GM11168 (cell line): ENCODE measurements at regions not wholly inside any gene's neighbourhood (a gene's known extent, or its start where the extent isn't known, plus 50 kb on each side); places are given as distances from the start of the nearest gene placed in this dataset.
"Not testable (repeated sequence)": the region's sequence is repeated elsewhere in the genome, so short reads cannot be mapped to it uniquely, and the experiment has no call there.

Source experiments
- in situ Hi-C: fragments of 300-500 bp; cut with MboI; formaldehyde crosslinking; loops from one replicate; pipeline ENCODE4 v1.12.0; 2022; ENCODE audit warnings: low sequenced_read_pairs; ENCODE audit not compliant: unreplicated experiment

DNA sequence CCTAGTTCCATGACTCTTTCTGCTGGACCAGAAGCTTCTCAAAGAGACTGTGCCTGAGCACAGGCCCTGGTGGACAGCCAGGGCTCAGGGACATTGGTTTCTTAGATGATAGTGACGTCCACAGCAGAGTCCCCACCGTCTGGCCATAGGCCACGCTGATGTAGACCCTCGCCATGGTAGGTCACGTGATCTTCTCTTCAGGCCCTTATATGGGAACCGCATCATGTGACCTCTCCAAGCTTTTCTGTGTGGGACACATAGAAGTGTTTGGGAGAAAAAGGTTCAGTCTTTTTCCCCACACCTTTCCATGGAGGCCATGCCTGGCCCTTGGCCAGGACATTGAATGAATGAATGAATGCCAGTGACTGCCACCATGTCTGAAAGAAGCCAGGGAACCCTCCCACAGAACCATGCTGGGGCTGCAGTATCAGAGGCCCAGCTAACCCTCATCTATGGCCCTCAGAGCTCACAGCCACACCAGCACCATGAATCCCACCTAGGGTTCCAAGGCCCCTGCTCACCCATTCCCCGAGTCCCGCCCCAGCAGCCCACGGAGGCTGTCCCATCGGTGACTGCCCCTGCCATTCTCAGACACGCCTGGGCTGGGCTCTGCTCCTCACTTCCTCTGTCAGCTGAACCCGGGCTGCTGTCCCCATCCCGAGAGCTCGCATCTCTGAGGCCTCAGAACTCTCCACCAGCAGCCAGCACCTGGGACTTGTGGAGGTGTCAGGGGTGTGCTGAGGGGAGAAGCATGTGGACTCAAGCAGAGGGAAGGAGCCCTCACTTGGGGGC is 292.1 kb downstream of the ADGRD1 start:
- in situ Hi-C loops = no loop called here

DNA sequence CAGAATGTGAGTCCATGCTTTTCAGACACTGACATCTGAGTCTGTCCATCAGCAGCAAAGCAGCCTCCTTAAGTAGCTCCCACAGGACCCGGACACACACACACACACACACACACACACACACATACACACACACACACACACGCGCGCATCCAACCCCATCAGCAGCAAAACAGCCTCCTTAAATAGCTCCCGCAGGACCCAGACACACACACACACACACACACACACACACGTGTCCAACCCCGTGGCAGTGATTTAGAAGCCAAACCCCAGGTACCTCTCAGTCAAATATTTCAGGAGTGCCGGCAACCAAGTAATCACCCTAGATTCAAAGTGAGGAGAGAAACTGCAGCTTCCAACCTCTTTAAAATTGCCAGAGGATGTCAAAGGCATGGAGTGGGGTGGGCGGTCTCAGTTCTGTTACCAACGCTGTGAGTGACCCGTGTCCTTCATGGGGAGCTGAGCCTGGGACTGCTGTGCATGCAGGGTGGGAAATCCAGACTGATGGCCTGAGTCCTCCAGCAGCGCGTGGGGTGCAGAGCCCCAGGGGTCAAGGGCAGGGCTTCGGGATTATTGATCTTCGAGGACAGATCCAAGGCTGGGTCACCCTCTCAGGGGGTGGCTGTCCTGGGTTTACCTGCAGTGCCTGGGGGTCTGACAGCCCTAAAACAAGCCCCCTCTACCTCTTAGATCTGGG is 293.5 kb downstream of the ADGRD1 start:
- in situ Hi-C loops = not testable (repeated sequence)

DNA sequence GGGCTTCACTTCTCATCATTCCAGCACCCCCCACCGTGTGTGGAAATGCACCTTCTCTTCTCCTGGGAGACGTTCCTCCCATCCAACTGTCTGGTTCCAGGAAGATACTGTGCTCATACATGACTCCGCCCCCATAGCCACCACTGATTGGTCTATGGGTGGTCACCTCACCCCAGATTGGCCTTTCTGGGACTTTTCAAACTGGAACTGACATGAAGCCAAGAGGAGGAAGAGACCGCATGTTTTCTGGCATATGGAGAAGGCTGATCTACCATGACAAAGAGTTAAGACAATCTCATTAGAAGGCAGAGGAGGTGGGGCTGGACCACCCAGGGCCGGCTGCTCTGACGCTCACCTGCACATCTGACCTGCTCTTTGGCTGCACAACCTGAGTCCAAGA is 294.2 kb downstream of the ADGRD1 start:
- in situ Hi-C loops = not testable (repeated sequence)

DNA sequence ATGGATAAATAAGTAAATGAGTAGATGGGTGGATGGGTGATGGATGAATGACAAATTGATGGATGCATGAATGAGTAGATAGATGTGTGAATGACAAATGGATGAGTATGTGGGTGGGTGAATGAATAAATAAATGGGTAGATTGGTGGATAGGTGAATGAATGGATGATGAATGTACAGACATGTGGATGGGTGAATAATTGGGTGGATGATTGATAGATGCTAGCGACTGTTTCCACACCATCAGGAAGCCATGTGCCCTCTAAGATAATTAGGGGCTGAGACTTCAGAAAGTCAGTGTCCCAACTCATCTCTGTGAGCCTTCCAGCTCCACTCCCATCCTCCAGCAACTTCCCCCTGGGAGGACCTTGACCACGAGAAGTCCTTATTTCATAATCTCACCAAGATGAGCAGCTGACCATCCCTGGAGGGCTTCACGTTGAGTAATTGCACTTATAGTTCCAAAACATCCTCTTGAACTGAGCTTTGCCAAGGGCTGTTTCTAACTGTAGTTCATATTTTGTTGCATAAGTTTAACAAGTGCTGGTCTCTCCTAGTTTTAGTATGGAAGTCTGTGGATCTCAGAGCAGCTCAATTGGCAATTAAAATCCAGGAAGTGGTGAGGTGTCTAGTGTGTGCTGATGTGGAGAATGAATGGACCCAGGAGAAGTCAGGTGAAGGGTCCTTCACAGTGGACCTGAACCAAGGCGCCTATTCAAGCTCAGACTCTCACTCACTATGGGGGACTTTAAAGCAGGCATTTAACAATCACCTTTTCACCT is 295.7 kb downstream of the ADGRD1 start:
- in situ Hi-C loops = no loop called here

DNA sequence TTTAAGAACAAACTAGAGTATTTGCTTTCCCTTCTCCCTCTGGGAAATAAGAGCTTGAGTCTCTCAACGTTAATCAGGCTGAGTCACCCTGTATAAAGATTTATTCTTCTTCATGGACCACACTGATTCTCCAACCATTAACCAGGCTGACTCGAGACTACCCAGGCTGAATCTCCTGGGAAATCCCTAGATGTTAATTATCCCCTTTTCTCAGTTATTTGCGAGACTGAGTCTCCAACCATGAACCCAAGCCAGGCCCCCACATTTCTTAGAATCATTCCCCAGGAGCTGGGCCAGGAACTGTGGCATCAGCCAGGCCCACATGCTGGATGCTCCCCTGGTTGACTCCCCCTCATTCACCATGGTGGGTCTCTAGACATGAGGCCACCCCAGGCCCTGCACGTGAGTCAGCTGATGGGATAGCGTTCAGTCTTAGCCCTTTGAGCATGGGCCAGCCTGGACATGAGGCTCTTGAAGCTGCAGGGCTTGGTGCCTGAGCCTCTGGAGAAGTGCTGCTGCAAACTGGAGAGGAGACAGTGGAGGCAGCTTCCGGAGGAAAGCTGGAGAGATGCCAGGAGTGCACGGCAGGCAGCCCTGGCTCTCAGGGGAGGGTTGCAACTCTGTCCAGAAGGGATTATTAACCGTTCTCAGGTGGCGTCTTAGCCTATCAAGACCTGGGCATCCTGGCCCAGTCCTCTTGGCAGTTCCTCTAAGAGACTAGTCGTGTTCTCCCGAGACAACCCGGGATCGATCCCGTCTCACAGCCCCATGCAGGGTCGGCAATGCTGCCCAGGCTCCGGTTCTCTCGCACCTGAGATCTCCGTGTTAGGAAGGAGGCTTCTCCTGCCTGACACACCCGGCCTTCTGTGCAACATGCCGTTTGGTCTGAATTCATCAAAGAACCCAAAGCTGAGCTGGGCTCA is 296.6 kb downstream of the ADGRD1 start:
- in situ Hi-C loops = no loop called here

DNA sequence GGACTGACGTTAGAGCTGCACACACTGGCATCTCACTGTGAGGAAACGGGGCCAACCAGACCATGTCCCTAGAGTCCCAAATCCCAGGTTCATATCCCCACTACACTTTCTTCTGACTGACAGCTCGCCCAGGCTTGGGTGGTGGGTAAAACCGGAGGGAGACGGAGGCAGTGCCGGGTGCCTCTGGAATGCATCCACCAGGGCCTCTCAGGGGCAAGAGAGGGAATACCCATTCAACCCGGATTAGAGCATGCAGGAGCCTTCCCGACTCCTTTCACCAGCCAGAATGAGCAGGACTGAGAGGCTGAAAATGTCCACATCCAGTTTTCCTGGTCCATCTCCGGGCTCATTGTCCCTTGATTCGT is 297.2 kb downstream of the ADGRD1 start:
- in situ Hi-C loops = no loop called here

DNA sequence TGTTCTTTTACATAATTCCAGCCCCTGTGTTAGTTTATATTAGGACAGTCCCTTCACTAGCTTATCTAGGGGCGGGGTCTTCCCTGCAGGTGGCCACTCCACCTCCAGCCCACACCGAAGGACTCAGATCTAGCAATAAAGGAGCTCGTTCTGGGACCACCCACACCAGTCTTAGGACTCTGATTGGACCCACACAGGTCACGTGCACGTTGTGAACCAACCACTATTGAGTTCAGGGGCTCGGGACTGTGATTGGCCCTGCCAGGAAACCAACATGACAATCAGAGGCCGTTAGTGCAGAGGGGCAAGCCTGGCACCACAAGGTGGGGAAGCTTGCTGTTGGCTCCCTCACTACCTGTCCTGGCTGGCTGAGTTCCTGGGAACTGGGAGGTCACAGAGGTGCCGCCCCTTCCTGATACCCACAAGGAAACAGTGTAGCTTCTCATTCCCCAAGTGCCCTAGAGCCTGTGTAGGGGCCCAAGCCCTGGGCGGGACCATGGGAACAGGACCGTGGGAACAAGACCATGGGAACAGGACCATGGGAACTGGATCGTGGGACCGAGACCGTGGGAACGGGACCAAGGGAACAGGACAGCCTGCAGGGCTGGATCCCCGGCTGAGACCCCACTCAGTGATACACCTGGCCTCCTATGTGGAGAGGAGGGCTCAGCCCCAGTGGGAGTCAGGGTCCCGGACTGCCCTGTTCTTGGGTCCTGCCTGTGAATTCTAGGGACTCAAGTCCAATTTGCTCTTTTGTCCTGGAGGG is 297.8 kb downstream of the ADGRD1 start:
- in situ Hi-C loops = no loop called here

DNA sequence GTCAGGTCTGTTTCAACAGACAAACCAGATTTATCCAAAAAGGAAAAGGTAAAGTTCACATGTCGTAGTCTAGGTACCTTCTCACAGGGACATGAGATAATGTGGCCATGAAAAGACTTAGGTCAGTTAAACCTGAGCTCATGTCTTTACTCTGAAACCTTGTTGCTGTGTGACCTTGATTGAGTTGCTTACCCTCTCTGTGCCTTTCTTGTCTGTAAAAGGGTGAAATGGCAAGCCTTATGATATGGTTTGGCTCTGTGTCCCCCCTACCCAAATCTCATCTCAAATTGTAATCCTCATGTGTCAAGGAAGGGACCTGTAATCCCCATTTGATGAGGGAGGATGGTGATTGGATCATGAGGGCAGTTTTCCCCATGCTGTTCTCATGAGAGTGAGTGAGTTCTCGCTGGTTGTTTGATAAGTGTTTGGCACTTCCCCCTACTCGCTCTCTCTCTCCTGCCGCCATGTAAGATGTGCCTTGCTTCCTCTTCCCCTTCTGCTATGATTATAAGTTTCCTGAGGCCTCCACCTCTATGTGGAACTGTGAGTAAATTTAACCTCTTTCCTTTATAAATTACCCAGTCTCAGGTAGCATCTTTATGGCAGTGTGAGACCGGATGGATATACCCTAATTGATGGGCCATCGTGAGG is 299.8 kb downstream of the ADGRD1 start:
- in situ Hi-C loops = no loop called here

DNA sequence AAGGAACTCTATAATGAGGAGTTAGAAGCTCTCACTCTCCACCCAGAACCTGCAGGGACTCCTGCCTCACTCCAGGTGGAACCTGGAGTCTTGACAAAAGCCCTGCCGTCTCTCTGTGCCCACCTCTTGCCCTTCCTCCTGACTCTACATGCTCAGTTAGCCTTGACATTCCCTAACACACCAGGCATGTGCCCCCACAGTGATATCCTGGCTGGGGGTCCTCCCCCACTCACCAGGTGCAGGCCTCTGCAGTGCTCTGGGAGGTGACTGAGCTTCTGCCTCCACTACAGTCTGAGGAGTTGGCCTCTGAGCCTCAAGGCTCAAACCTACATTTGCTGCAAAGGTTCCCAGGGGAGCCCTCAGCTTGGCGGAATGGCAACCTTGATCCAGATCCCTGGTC is 300.7 kb downstream of the ADGRD1 start:
- in situ Hi-C loops = no loop called here

DNA sequence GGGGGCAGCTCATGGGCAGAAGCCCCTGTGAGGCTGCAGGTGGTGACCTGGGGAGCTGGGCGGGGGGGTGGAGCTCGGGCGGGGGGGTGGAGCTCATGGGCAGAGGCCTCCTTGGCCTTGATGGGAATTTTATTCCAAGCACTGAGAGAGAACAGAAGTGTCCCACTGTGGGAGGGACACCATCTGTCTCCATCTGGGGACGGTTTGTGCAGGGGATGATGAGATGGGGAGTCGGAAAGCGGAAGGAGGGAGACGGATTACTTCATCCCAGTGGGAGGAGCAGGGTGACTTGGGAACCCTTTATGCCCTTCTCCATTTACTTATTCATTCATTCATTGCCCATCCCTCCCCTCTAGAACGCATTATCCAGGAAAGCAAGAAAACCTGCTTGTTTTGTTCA is 304.7 kb downstream of the ADGRD1 start:
- in situ Hi-C loops = no loop called here

DNA sequence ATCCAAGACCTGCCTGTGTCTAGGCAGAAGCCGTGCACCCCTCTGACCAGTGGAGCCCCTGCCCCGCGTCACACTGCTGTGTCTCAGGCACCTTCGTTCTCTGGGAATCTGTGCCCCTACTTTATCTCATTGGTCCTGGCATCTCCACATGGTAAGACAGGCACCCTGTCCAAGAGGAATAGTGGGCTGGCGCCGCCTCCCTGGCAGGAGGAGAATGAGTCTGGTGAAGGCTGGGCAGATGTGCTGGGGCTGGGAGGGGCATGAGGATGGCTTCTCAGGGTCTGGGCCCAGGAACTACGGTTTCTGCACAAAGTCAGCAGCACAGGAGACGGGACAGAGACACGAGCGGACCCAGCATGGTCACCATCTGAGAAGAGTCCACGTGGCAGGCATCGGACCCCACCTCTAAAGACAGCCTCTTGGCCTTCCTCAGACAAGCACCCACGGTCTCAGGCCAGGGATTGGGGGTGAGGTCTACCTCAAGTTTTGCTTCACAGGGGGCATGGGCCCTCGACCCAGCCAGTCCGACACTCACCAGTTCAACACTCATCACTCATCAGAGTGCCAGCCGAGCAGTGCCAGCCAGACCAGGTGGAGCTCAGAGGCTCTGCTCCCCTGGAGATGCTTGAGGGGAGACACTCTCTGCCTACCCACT is 306.7 kb downstream of the ADGRD1 start:
- in situ Hi-C loops = no loop called here

DNA sequence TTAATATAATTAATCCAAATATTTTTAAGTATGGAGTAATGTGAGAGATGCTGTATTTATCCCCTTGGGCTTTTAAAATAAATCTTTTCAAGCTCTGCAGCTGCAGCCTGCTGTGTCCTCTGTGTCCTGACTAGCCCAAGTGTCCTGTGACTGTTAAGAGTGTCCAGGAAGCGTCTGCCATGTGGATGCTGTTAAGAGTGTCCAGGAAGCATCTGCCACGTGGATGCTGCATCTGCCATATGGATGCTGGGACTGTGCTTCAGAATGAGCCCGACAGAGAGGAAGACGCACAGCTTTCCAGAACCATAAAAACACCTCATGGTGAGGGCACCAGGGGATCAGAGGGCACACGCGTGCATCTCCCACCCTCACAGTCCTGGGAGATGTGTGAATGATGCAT is 307.2 kb downstream of the ADGRD1 start:
- in situ Hi-C loops = no loop called here

DNA sequence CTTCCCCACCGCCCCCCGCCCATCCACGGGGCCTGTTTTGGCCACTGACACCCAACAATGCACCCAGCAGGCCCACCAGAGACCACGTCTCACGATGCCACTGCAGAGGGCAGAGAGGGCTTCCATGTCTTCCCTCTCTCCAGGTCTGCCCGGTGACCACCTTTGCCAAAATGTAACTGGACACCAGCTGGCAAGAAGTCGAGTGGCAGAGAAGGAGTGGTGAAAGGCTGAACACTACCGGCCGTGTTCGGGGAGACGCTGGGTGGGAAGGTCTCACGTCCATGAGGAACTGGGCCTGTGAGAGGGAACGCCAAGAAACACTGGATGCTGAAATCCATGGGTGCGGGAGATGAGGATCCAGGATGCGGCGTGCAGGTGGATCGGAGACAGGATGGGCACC is 308.2 kb downstream of the ADGRD1 start:
- in situ Hi-C loops = no loop called here

DNA sequence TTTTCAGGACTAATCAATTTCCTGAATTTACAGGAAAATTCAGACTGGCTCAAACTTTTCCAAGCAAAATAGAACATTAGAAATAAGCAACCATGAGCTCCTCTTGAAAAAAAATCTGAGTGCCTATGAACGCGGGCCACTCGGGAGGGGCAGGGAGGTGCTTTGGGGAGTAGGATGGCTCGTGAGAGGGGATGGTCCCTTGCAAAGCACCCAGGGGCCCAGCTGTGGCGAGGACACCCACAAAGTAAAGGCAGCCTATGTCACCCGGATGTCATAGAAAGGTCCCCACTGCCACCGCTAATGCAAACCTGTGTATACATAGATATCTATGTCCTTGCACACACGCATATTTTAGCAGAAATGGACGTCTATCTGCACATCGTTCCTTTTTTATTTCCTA is 309.9 kb downstream of the ADGRD1 start:
- in situ Hi-C loops = no loop called here

DNA sequence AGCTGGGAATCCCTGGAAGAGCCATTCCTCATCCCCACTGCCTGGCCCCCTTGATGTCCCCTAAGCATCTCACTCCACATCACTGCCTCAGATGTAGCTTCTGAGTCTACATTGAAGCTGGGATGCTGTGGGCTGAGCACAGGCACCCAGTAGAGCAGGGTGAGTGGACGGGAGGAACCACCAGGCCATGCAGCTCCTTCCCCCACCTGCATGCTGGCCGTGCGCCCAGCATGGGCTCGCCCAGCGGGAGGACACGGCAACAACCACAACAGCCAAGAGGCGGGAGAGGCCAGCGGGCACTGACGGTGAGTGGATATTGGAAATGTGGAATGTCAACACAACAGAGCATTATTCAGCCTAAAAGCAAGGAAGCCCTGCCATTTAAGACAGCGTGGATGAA is 310.9 kb downstream of the ADGRD1 start:
- in situ Hi-C loops = loop anchor here (5.0 kb wide), 1 partner anchor 138 kb away; no protein-coding TSS in a partner anchor

DNA sequence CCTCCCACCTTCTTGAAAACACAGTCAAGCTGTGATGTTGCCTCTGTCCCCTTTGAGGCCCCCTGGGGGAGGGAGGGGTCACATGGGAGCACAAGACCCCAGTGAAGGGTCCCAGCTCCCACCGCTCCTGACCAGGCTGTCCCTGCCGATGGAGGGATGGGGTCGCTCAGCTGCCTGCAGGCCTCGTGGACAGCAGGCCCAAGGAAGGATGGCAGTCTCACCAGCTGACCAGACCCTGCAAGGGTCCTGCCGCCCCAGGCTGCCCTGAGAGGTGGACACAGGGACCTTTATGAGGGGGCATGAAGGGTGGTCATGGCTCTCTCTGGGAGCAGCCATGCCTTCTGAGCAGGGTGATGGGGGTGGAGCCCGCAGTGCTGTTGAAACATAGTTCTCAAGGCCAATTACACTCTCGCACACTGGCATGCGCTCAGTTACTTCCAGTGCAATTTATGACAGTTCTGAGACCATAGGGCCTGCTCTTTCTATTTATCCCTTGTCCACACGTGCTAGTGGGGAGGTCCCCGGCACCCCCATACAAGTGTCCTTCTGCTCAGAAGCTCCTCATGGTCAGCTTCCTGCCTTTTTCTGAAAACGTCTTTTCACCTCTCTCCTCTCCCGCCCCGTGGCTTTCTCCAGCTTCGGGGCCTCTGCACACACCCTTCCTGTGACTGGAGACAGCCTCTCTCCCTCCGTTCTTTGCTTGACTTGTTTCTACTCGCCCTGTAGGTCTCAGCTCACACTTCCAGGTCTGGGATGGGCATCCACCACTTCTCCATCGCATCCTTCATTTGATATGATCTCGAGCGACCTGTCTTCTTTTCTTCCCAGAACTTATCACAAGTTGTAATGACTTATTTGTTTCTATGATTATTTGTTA is 313.1 kb downstream of the ADGRD1 start:
- in situ Hi-C loops = loop anchor here (5.0 kb wide), 1 partner anchor 135 kb away; no protein-coding TSS in a partner anchor

DNA sequence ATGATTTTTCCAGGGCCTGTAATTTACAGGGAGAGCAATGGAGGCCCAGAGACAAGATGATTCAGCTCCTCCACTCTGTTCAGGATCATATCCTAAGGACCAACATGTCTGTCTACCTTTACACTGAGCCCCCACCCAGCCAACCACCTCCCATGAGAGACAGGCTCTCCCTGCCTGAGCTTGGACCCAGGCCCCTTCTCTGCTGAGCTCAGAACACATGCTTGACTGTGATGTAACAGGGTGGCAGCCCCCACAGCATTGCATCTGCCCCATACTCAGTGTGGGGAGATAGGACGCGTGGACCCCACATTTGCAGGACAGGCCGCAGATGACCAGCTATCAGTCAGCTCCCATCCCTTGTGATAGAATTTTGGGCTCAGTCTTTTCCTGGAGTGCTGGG is 313.9 kb downstream of the ADGRD1 start:
- in situ Hi-C loops = loop anchor here (5.0 kb wide), 1 partner anchor 135 kb away; no protein-coding TSS in a partner anchor
